Breast epithelium (tissue), 3 donors: ENCODE measurements at regions not wholly inside any gene's neighbourhood (a gene's known extent, or its start where the extent isn't known, plus 50 kb on each side); places are given as distances from the start of the nearest gene placed in this dataset.

Source experiments
- POLR2A ChIP-seq: fragments of 450-650 bp; IDR thresholded peaks from one replicate; pipeline ENCODE4 v1.6.1; 2016; ENCODE audit warnings: antibody characterized with exemption, mild to moderate bottlenecking, moderate library complexity
- POLR2AphosphoS5 ChIP-seq, 3 donors: sonication (generic); formaldehyde crosslinking; IDR thresholded peaks; one replicate each; pipeline ENCODE4 v1.6.1; 2017; ENCODE audit warnings: antibody characterized with exemption in 3 of 3
- TF ChIP-seq, protein P1 (sequence below), 3 donors: fragments of 450-650 bp; IDR thresholded peaks; one replicate each; pipeline ENCODE4 v1.5.1; 2016 to 2017; ENCODE audit warnings: antibody characterized with exemption in 3 of 3, mild to moderate bottlenecking in 3 of 3, moderate library complexity in 3 of 3

DNA sequence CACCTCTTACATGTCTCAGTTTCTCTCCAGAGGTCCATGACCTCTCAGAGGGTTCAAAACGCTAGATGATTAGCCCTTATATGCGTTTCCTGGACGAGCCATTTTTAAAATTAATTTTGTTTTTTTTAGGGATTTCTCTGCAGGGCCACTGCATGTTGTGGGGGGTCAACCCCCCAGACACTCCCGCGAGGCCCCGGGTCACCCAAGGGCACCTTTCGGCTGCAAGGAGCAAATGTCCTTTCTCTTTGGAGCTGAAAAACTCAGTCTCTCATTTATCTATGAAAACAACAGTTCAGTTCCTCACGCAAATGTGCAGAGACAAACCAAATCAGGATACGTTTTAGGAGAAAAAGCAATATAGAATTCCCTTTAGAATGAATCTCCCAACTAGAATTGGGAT, 944.3 kb upstream of the SEMA6D start:
- TF ChIP-seq, protein P1, sequence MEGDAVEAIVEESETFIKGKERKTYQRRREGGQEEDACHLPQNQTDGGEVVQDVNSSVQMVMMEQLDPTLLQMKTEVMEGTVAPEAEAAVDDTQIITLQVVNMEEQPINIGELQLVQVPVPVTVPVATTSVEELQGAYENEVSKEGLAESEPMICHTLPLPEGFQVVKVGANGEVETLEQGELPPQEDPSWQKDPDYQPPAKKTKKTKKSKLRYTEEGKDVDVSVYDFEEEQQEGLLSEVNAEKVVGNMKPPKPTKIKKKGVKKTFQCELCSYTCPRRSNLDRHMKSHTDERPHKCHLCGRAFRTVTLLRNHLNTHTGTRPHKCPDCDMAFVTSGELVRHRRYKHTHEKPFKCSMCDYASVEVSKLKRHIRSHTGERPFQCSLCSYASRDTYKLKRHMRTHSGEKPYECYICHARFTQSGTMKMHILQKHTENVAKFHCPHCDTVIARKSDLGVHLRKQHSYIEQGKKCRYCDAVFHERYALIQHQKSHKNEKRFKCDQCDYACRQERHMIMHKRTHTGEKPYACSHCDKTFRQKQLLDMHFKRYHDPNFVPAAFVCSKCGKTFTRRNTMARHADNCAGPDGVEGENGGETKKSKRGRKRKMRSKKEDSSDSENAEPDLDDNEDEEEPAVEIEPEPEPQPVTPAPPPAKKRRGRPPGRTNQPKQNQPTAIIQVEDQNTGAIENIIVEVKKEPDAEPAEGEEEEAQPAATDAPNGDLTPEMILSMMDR (IDR thresholded peaks at IDR 0.05), result no peak
- TF ChIP-seq POLR2A (no peak), POLR2AphosphoS5 (IDR thresholded peaks at IDR 0.05) (no peak)
